Neural progenitor cell (in vitro differentiated cells): ENCODE measurements at regions not wholly inside any gene's neighbourhood (a gene's known extent, or its start where the extent isn't known, plus 50 kb on each side); places are given as distances from the start of the nearest gene placed in this dataset.

Experiments used
- DNase-seq: peaks from one replicate; pipeline ENCODE4 v3.0.0-alpha.2; 2016; ENCODE audit warnings: low spot score
- H2AFZ ChIP-seq: fragments of 200-600 bp; sonication (generic); replicated peaks from 2 replicates; pipeline ENCODE4 v1.6.1; 2016; ENCODE audit warnings: antibody characterized with exemption
- H3F3A ChIP-seq: fragments of 200-600 bp; sonication (generic); 2 replicates; pipeline ENCODE4 v1.6.1; 2016; ENCODE audit warnings: antibody characterized with exemption, low read depth
- H3K27ac ChIP-seq: fragments of 200-600 bp; sonication (generic); 2 replicates; pipeline ENCODE4 v1.5.1; 2016; ENCODE audit warnings: mild to moderate bottlenecking
- H3K27me3 ChIP-seq: fragments of 200-600 bp; sonication (generic); 2 replicates; pipeline ENCODE4 v1.6.1; 2016; ENCODE audit warnings: mild to moderate bottlenecking, moderate library complexity
- H3K36me3 ChIP-seq: fragments of 200-600 bp; sonication (generic); 2 replicates; pipeline ENCODE4 v1.5.1; 2016
- H3K4me1 ChIP-seq: fragments of 200-600 bp; sonication (generic); 2 replicates; pipeline ENCODE4 v1.6.1; 2016; ENCODE audit warnings: mixed run types
- H3K4me2 ChIP-seq: fragments of 200-600 bp; sonication (generic); 2 replicates; pipeline ENCODE4 v1.6.1; 2016
- H3K4me3 ChIP-seq: fragments of 200-600 bp; sonication (generic); 2 replicates; pipeline ENCODE4 v1.5.1; 2016
- H3K79me2 ChIP-seq: fragments of 200-600 bp; sonication (generic); 2 replicates; pipeline ENCODE4 v1.6.1; 2016; ENCODE audit warnings: low read depth
- H3K9ac ChIP-seq: fragments of 200-600 bp; sonication (generic); 2 replicates; pipeline ENCODE4 v1.6.1; 2016
- H3K9me3 ChIP-seq: fragments of 200-600 bp; sonication (generic); 2 replicates; pipeline ENCODE4 v1.5.1; 2016; ENCODE audit warnings: low read depth
- H4K20me1 ChIP-seq: fragments of 200-600 bp; sonication (generic); 2 replicates; pipeline ENCODE4 v1.6.1; 2016; ENCODE audit warnings: low read depth
- H3K27ac Mint-ChIP-seq: 3 replicates; pipeline ENCODE4 v1.8.0; 2021; ENCODE audit warnings: mixed read lengths
- H3K27me3 Mint-ChIP-seq: 2 replicates; pipeline ENCODE4 v1.8.0; 2022; ENCODE audit warnings: low read depth, mild to moderate bottlenecking, inconsistent platforms, moderate library complexity, mixed read lengths; ENCODE audit not compliant: insufficient read depth
- H3K36me3 Mint-ChIP-seq: 3 replicates; pipeline ENCODE4 v1.8.0; 2021; ENCODE audit warnings: mixed read lengths
- H3K4me1 Mint-ChIP-seq: 3 replicates; pipeline ENCODE4 v1.8.0; 2021; ENCODE audit warnings: mixed read lengths
- H3K4me3 Mint-ChIP-seq: 3 replicates; pipeline ENCODE4 v1.8.0; 2021; ENCODE audit warnings: mild to moderate bottlenecking, moderate library complexity, mixed read lengths
- H3K9me3 Mint-ChIP-seq: 3 replicates; pipeline ENCODE4 v1.8.0; 2020; ENCODE audit warnings: mixed read lengths
- CTCF ChIP-seq: fragments of 200-600 bp; sonication (generic); IDR thresholded peaks from 2 replicates; pipeline ENCODE4 v1.5.1; 2017; ENCODE audit warnings: antibody characterized with exemption, mild to moderate bottlenecking
- EZH2 ChIP-seq: fragments of 200-600 bp; sonication (generic); IDR thresholded peaks from 2 replicates; pipeline ENCODE4 v1.6.1; 2017; ENCODE audit warnings: antibody characterized with exemption, mild to moderate bottlenecking, moderate library complexity
- EZH2phosphoT487 ChIP-seq: fragments of 200-600 bp; sonication (generic); IDR thresholded peaks from 2 replicates; pipeline ENCODE4 v1.6.1; 2017; ENCODE audit warnings: antibody characterized with exemption

- no peaks in the 10 kb centered on the region for H3K4me1 Mint-ChIP-seq
- no peaks in the 10 kb centered on the region for H3K36me3 Mint-ChIP-seq
- H3K27ac ChIP-seq: no peak overlapping the region
- H3K4me3 ChIP-seq: no peak overlapping the region
- no peaks in the 10 kb centered on the region for H3K4me1 ChIP-seq
- no peak for TF ChIP-seq CTCF
- TF ChIP-seq EZH2: no peak
- no peak for TF ChIP-seq EZH2phosphoT487
- no peaks in the 10 kb centered on the region for H3F3A ChIP-seq
- no peak overlapping the region for H3K27ac Mint-ChIP-seq
- DNase-seq: no peak
- no peak overlapping the region for H2AFZ ChIP-seq
- no peak overlapping the region for H3K9ac ChIP-seq
- no peaks in the 10 kb centered on the region for H3K79me2 ChIP-seq
- H3K9me3 Mint-ChIP-seq: peaks cover 12% of the 10 kb centered on the region
- H3K9me3 ChIP-seq: peaks cover 6% of the 10 kb centered on the region
- H3K27me3 ChIP-seq: no peaks in the 10 kb centered on the region
- H3K4me2 ChIP-seq: no peak overlapping the region
- H3K4me3 Mint-ChIP-seq: no peak overlapping the region
- H3K27me3 Mint-ChIP-seq: no peaks in the 10 kb centered on the region
- H4K20me1 ChIP-seq: no peaks in the 10 kb centered on the region
- no peaks in the 10 kb centered on the region for H3K36me3 ChIP-seq
Measured at GRCh38 chr4:141541851-141542250, 94.5 kb upstream of the IL15 start.

- no peak for TF ChIP-seq CTCF
- TF ChIP-seq EZH2: no peak
- no peak for TF ChIP-seq EZH2phosphoT487
- H3K9me3 ChIP-seq: peaks cover 4% of the 10 kb centered on the region
- Mint-ChIP-seq H3K9me3 (peaks cover 8% of the 10 kb centered on the region), H3K36me3 (no peaks in the 10 kb centered on the region), H3K4me3 (no peak overlapping the region), H3K27ac (no peak overlapping the region), H3K4me1 (no peaks in the 10 kb centered on the region), H3K27me3 (no peaks in the 10 kb centered on the region)
- H3K36me3 ChIP-seq: no peaks in the 10 kb centered on the region
- H3K27me3 ChIP-seq: no peaks in the 10 kb centered on the region
- no peaks in the 10 kb centered on the region for H3F3A ChIP-seq
- no peaks in the 10 kb centered on the region for H3K4me1 ChIP-seq
- no peaks in the 10 kb centered on the region for H4K20me1 ChIP-seq
- H2AFZ ChIP-seq: no peak overlapping the region
- H3K9ac ChIP-seq: no peak overlapping the region
- H3K27ac ChIP-seq: no peak overlapping the region
- no peak overlapping the region for H3K4me3 ChIP-seq
- DNase-seq: no peak
- H3K4me2 ChIP-seq: no peak overlapping the region
- H3K79me2 ChIP-seq: no peaks in the 10 kb centered on the region
Measured at GRCh38 chr4:141543176-141543575, 93.2 kb upstream of the IL15 start.

GRCh38 chr4:141543706-141544105 lies 92.7 kb upstream of the IL15 start:
- no peak overlapping the region for H3K27ac Mint-ChIP-seq
- H3K4me1 Mint-ChIP-seq: no peaks in the 10 kb centered on the region
- H3K27me3 Mint-ChIP-seq: no peaks in the 10 kb centered on the region
- no peak overlapping the region for H3K4me3 Mint-ChIP-seq
- no peaks in the 10 kb centered on the region for H3K27me3 ChIP-seq
- H3F3A ChIP-seq: no peaks in the 10 kb centered on the region
- no peaks in the 10 kb centered on the region for H3K79me2 ChIP-seq
- H3K9me3 Mint-ChIP-seq: peaks cover 3% of the 10 kb centered on the region
- H3K9me3 ChIP-seq: no peaks in the 10 kb centered on the region
- H3K9ac ChIP-seq: no peak overlapping the region
- no peak overlapping the region for H3K27ac ChIP-seq
- H4K20me1 ChIP-seq: no peaks in the 10 kb centered on the region
- no peak overlapping the region for H3K4me3 ChIP-seq
- H3K4me1 ChIP-seq: no peaks in the 10 kb centered on the region
- DNase-seq: no peak
- no peaks in the 10 kb centered on the region for H3K36me3 ChIP-seq
- no peak overlapping the region for H3K4me2 ChIP-seq
- no peak overlapping the region for H2AFZ ChIP-seq
- no peak for TF ChIP-seq CTCF
- TF ChIP-seq EZH2: no peak
- TF ChIP-seq EZH2phosphoT487: no peak
- H3K36me3 Mint-ChIP-seq: no peaks in the 10 kb centered on the region

- H4K20me1 ChIP-seq: no peaks in the 10 kb centered on the region
- TF ChIP-seq EZH2: no peak
- no peak for TF ChIP-seq CTCF
- no peak for TF ChIP-seq EZH2phosphoT487
- Mint-ChIP-seq H3K27ac (no peak overlapping the region), H3K27me3 (peaks cover 2% of the 10 kb centered on the region), H3K4me1 (no peaks in the 10 kb centered on the region), H3K36me3 (no peaks in the 10 kb centered on the region), H3K9me3 (peaks cover 2% of the 10 kb centered on the region), H3K4me3 (no peak overlapping the region)
- no peak for DNase-seq
- no peak overlapping the region for H3K27ac ChIP-seq
- no peaks in the 10 kb centered on the region for H3K9me3 ChIP-seq
- no peaks in the 10 kb centered on the region for H3K79me2 ChIP-seq
- H3K27me3 ChIP-seq: no peaks in the 10 kb centered on the region
- no peaks in the 10 kb centered on the region for H3K36me3 ChIP-seq
- H2AFZ ChIP-seq: no peak overlapping the region
- no peaks in the 10 kb centered on the region for H3K4me1 ChIP-seq
- H3K9ac ChIP-seq: no peak overlapping the region
- no peaks in the 10 kb centered on the region for H3F3A ChIP-seq
- no peak overlapping the region for H3K4me3 ChIP-seq
- H3K4me2 ChIP-seq: no peak overlapping the region
Measured at GRCh38 chr4:141548791-141549190, 87.6 kb upstream of the IL15 start.
